Astrocyte (in vitro differentiated cells and primary cell): ENCODE measurements at regions not wholly inside any gene's neighbourhood (a gene's known extent, or its start where the extent isn't known, plus 50 kb on each side); places are given as distances from the start of the nearest gene placed in this dataset.

Experiments used
- DNase-seq: peaks from one replicate; pipeline ENCODE4 v3.0.0-alpha.2; 2010; ENCODE audit warnings: low read depth
- FAIRE-seq: peaks from 2 replicates; lab custom pipeline; 2011; peaks lifted over from hg19 to GRCh38; lab: Jason Lieb, UNC
- H2AFZ ChIP-seq: 2 replicates; pipeline ENCODE4 v1.6.0; 2012; ENCODE audit warnings: low read depth, low read length, inconsistent platforms
- H3K27ac ChIP-seq: 2 replicates; pipeline ENCODE4 v1.5.1; 2011; ENCODE audit warnings: low read depth, low read length, inconsistent platforms
- H3K27me3 ChIP-seq: 2 replicates; pipeline ENCODE4 v1.6.0; 2011; ENCODE audit warnings: low read length, inconsistent platforms; ENCODE audit not compliant: insufficient read depth
- H3K36me3 ChIP-seq: 2 replicates; pipeline ENCODE4 v1.5.1; 2011; ENCODE audit warnings: low read length, inconsistent platforms; ENCODE audit not compliant: insufficient read depth
- H3K4me1 ChIP-seq: 2 replicates; pipeline ENCODE4 v1.5.1; 2011; ENCODE audit warnings: low read length, inconsistent platforms; ENCODE audit not compliant: insufficient read depth
- H3K4me2 ChIP-seq: 2 replicates; pipeline ENCODE4 v1.6.0; 2012; ENCODE audit warnings: low read length, inconsistent platforms
- H3K4me3 ChIP-seq: 2 replicates; pipeline ENCODE4 v1.5.1; 2011; ENCODE audit warnings: low read depth, mild to moderate bottlenecking, low read length, inconsistent platforms; ENCODE audit not compliant: insufficient read depth
- H3K79me2 ChIP-seq: 2 replicates; pipeline ENCODE4 v1.6.0; 2012; ENCODE audit warnings: mild to moderate bottlenecking, low read length, inconsistent platforms; ENCODE audit not compliant: insufficient read depth
- H3K9ac ChIP-seq: 2 replicates; pipeline ENCODE4 v1.6.0; 2012; ENCODE audit warnings: mild to moderate bottlenecking, low read length, inconsistent platforms
- H3K9me3 ChIP-seq: 2 replicates; pipeline ENCODE4 v1.5.1; 2012; ENCODE audit warnings: low read depth, mild to moderate bottlenecking, low read length, inconsistent platforms; ENCODE audit not compliant: insufficient read depth
- H4K20me1 ChIP-seq: 2 replicates; pipeline ENCODE4 v1.6.0; 2012; ENCODE audit warnings: low read length, inconsistent platforms; ENCODE audit not compliant: insufficient read depth
- H3K27ac Mint-ChIP-seq: one replicate; pipeline ENCODE4 v1.8.0; 2021; ENCODE audit warnings: mild to moderate bottlenecking, mixed read lengths; ENCODE audit not compliant: unreplicated experiment
- H3K27me3 Mint-ChIP-seq: one replicate; pipeline ENCODE4 v1.8.0; 2021; ENCODE audit warnings: low read depth, mixed read lengths; ENCODE audit not compliant: unreplicated experiment
- H3K36me3 Mint-ChIP-seq: one replicate; pipeline ENCODE4 v1.8.0; 2021; ENCODE audit warnings: low read depth, mixed read lengths; ENCODE audit not compliant: unreplicated experiment
- H3K4me1 Mint-ChIP-seq: one replicate; pipeline ENCODE4 v1.8.0; 2021; ENCODE audit warnings: low read depth, mixed read lengths; ENCODE audit not compliant: unreplicated experiment
- H3K4me3 Mint-ChIP-seq: one replicate; pipeline ENCODE4 v1.8.0; 2021; ENCODE audit warnings: mild to moderate bottlenecking, moderate library complexity, mixed read lengths; ENCODE audit not compliant: unreplicated experiment
- H3K9me3 Mint-ChIP-seq: one replicate; pipeline ENCODE4 v1.8.0; 2021; ENCODE audit warnings: mild to moderate bottlenecking, mixed read lengths; ENCODE audit not compliant: unreplicated experiment
- EZH2 ChIP-seq: IDR thresholded peaks from 2 replicates; pipeline ENCODE4 v1.6.1; 2012; ENCODE audit warnings: mild to moderate bottlenecking, low read length, inconsistent platforms; ENCODE audit not compliant: insufficient read depth
- TF ChIP-seq, protein P1 (sequence below): IDR thresholded peaks from 2 replicates; pipeline ENCODE4 v1.5.1; 2011; ENCODE audit warnings: low read depth, mild to moderate bottlenecking, inconsistent platforms, low read length, moderate library complexity; ENCODE audit not compliant: insufficient read depth

DNA sequence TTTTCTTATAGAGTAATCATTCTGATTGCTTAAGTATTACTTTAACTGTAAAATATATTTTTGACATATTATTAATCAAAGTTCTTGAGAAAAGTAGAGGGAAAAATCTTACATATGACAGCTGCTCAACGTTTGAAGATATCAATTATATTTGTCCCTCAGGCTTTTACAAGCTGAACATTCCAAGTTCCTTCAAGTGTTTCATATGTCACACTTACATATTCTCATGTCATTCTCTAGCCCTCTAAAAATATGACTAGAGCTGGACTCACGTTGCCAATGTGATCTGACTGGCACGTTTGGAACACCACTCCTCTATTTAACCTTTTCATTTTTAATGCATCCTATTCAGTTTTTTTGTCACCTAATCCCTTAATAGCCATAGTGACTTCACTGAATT, 492.9 kb downstream of the PCDH18 start:
- Histone ChIP-seq H3K9ac (no peak overlapping the region), H3K36me3 (no peaks in the 10 kb centered on the region), H4K20me1 (no peaks in the 10 kb centered on the region), H3K79me2 (no peaks in the 10 kb centered on the region), H3K4me2 (no peak overlapping the region), H3K27ac (no peak overlapping the region), H3K4me1 (no peaks in the 10 kb centered on the region), H2AFZ (no peak overlapping the region), H3K4me3 (no peak overlapping the region), H3K9me3 (no peaks in the 10 kb centered on the region), H3K27me3 (no peaks in the 10 kb centered on the region)
- no peak for TF ChIP-seq EZH2
- TF ChIP-seq, protein P1, sequence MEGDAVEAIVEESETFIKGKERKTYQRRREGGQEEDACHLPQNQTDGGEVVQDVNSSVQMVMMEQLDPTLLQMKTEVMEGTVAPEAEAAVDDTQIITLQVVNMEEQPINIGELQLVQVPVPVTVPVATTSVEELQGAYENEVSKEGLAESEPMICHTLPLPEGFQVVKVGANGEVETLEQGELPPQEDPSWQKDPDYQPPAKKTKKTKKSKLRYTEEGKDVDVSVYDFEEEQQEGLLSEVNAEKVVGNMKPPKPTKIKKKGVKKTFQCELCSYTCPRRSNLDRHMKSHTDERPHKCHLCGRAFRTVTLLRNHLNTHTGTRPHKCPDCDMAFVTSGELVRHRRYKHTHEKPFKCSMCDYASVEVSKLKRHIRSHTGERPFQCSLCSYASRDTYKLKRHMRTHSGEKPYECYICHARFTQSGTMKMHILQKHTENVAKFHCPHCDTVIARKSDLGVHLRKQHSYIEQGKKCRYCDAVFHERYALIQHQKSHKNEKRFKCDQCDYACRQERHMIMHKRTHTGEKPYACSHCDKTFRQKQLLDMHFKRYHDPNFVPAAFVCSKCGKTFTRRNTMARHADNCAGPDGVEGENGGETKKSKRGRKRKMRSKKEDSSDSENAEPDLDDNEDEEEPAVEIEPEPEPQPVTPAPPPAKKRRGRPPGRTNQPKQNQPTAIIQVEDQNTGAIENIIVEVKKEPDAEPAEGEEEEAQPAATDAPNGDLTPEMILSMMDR: no peak
- Mint-ChIP-seq H3K4me3 (no peak overlapping the region), H3K27ac (no peak overlapping the region), H3K27me3 (no peaks in the 10 kb centered on the region), H3K9me3 (no peaks in the 10 kb centered on the region), H3K36me3 (no peaks in the 10 kb centered on the region), H3K4me1 (peaks cover 4% of the 10 kb centered on the region)
- no peak for DNase-seq
- no peak for FAIRE-seq

- Histone ChIP-seq H2AFZ (no peak overlapping the region), H3K4me3 (no peak overlapping the region), H3K9ac (no peak overlapping the region), H3K79me2 (no peaks in the 10 kb centered on the region), H3K36me3 (no peaks in the 10 kb centered on the region), H3K4me2 (no peak overlapping the region), H3K9me3 (no peaks in the 10 kb centered on the region), H3K4me1 (no peaks in the 10 kb centered on the region), H3K27me3 (no peaks in the 10 kb centered on the region), H3K27ac (no peak overlapping the region), H4K20me1 (no peaks in the 10 kb centered on the region)
- FAIRE-seq: no peak
- DNase-seq: peak; percentile 12
- no peaks in the 10 kb centered on the region for H3K4me1 Mint-ChIP-seq
- H3K27me3 Mint-ChIP-seq: no peaks in the 10 kb centered on the region
- TF ChIP-seq, protein P1: no peak
- TF ChIP-seq EZH2: no peak
- no peak overlapping the region for H3K4me3 Mint-ChIP-seq
- no peaks in the 10 kb centered on the region for H3K36me3 Mint-ChIP-seq
- no peak overlapping the region for H3K27ac Mint-ChIP-seq
- peaks cover 2% of the 10 kb centered on the region for H3K9me3 Mint-ChIP-seq
Measured at GRCh38 chr4:137032222-137032621, 500.1 kb downstream of the PCDH18 start.

GRCh38 chr4:137029026-137029425, 503.3 kb downstream of the PCDH18 start:
- Histone ChIP-seq H3K4me3 (no peak overlapping the region), H3K36me3 (no peaks in the 10 kb centered on the region), H3K79me2 (no peaks in the 10 kb centered on the region), H3K9me3 (no peaks in the 10 kb centered on the region), H3K27me3 (no peaks in the 10 kb centered on the region), H2AFZ (no peak overlapping the region), H3K27ac (no peak overlapping the region), H4K20me1 (no peaks in the 10 kb centered on the region), H3K4me1 (no peaks in the 10 kb centered on the region), H3K9ac (no peak overlapping the region), H3K4me2 (no peak overlapping the region)
- FAIRE-seq: no peak
- Mint-ChIP-seq H3K9me3 (peaks cover 2% of the 10 kb centered on the region), H3K4me1 (no peaks in the 10 kb centered on the region), H3K36me3 (no peaks in the 10 kb centered on the region), H3K4me3 (no peak overlapping the region), H3K27ac (no peak overlapping the region), H3K27me3 (no peaks in the 10 kb centered on the region)
- TF ChIP-seq EZH2: no peak
- TF ChIP-seq, protein P1: no peak
- DNase-seq: peak; percentile 38
